ENCODE measurements at regions not wholly inside any gene's neighbourhood (a gene's known extent, or its start where the extent isn't known, plus 50 kb on each side); places are given as distances from the start of the nearest gene placed in this dataset.
"Not testable (repeated sequence)": the region's sequence is repeated elsewhere in the genome, so short reads cannot be mapped to it uniquely, and the experiment has no call there.

- Histone ChIP-seq H3K36me3 (ENCODE audit: control insufficient read depth in 4 of 4, insufficient read depth in 4 of 4, low read length in 4 of 4) (no peaks in the 10 kb centered on the region), H3K4me3 (no peak overlapping the region), H3K9ac (ENCODE audit: insufficient read depth in 1 of 2, low read length in 2 of 2) (no peak overlapping the region), H3K27me3 (ENCODE audit: control insufficient read depth in 3 of 3, insufficient read depth in 3 of 3, low read length in 2 of 3) (no peaks in the 10 kb centered on the region), H3K4me1 (ENCODE audit: control insufficient read depth in 5 of 5, insufficient read depth in 5 of 5, low read length in 5 of 5) (no peaks in the 10 kb centered on the region), H3K27ac (ENCODE audit: low read depth in 1 of 2, low read length in 1 of 2) (no peak overlapping the region), H3K9me3 (ENCODE audit: control insufficient read depth in 4 of 4, insufficient read depth in 3 of 4, low read length in 3 of 4) (no peaks in the 10 kb centered on the region)
- ATAC-seq (ENCODE audit: insufficient read depth, low FRiP score): no peak
- 96% methylated on average over 5 of the region's 5 CpGs for WGBS, 2 donors
- no peak for DNase-seq
- TF ChIP-seq, protein P1, sequence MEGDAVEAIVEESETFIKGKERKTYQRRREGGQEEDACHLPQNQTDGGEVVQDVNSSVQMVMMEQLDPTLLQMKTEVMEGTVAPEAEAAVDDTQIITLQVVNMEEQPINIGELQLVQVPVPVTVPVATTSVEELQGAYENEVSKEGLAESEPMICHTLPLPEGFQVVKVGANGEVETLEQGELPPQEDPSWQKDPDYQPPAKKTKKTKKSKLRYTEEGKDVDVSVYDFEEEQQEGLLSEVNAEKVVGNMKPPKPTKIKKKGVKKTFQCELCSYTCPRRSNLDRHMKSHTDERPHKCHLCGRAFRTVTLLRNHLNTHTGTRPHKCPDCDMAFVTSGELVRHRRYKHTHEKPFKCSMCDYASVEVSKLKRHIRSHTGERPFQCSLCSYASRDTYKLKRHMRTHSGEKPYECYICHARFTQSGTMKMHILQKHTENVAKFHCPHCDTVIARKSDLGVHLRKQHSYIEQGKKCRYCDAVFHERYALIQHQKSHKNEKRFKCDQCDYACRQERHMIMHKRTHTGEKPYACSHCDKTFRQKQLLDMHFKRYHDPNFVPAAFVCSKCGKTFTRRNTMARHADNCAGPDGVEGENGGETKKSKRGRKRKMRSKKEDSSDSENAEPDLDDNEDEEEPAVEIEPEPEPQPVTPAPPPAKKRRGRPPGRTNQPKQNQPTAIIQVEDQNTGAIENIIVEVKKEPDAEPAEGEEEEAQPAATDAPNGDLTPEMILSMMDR (IDR thresholded peaks at IDR 0.05; ENCODE audit: control extremely low read depth, extremely low read depth): no peak
Measured at GRCh38 chr13:44148159-44148914, 225.3 kb upstream of the SERP2 start.

GRCh38 chr13:44149231-44149630 is 224.4 kb upstream of the SERP2 start:
- not testable (repeated sequence) for H3K9me3 ChIP-seq (ENCODE audit: control insufficient read depth in 4 of 4, insufficient read depth in 3 of 4, low read length in 3 of 4); DNase-seq; H3K27ac ChIP-seq (ENCODE audit: low read depth in 1 of 2, low read length in 1 of 2); H3K9ac ChIP-seq (ENCODE audit: insufficient read depth in 1 of 2, low read length in 2 of 2); H3K27me3 ChIP-seq (ENCODE audit: control insufficient read depth in 3 of 3, insufficient read depth in 3 of 3, low read length in 2 of 3); H3K36me3 ChIP-seq (ENCODE audit: control insufficient read depth in 4 of 4, insufficient read depth in 4 of 4, low read length in 4 of 4); H3K4me3 ChIP-seq; H3K4me1 ChIP-seq (ENCODE audit: control insufficient read depth in 5 of 5, insufficient read depth in 5 of 5, low read length in 5 of 5); ATAC-seq (ENCODE audit: insufficient read depth, low FRiP score)
- 92 to 93% methylated on average over 3 of the region's 3 CpGs for WGBS, 2 donors

- Histone ChIP-seq H3K4me1 (ENCODE audit: control insufficient read depth in 5 of 5, insufficient read depth in 5 of 5, low read length in 5 of 5) (no peaks in the 10 kb centered on the region), H3K36me3 (ENCODE audit: control insufficient read depth in 4 of 4, insufficient read depth in 4 of 4, low read length in 4 of 4) (no peaks in the 10 kb centered on the region), H3K27ac (ENCODE audit: low read depth in 1 of 2, low read length in 1 of 2) (no peak overlapping the region), H3K4me3 (no peak overlapping the region), H3K9ac (ENCODE audit: insufficient read depth in 1 of 2, low read length in 2 of 2) (no peak overlapping the region), H3K27me3 (ENCODE audit: control insufficient read depth in 3 of 3, insufficient read depth in 3 of 3, low read length in 2 of 3) (no peaks in the 10 kb centered on the region), H3K9me3 (ENCODE audit: control insufficient read depth in 4 of 4, insufficient read depth in 3 of 4, low read length in 3 of 4) (no peaks in the 10 kb centered on the region)
- 96 to 98% methylated on average over 4 of the region's 4 CpGs for WGBS, 2 donors
- ATAC-seq (ENCODE audit: insufficient read depth, low FRiP score): no peak
- DNase-seq: no peak
- TF ChIP-seq, protein P1 (IDR thresholded peaks at IDR 0.05; ENCODE audit: control extremely low read depth, extremely low read depth): no peak
Measured at GRCh38 chr13:44149821-44150220, 223.8 kb upstream of the SERP2 start.

DNA sequence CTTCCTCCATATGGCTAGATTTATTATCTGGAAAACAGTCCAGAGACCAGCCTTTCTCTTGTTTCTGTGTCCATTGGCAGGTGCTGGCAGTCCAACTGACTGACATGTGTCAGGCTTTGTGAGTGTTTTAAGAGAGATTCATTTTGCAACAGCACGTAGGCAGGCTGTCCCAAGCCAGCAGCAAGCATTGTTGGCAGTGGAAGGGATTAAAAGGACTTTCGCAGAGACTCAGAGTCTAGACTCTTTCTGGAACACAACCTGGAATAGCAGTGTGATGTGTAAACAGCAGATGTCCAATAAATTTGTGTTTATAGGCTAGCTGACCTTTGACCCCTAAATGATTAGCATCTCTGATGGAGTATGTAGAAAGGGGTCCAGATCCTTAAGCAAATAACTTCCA is 222.2 kb upstream of the SERP2 start:
- no peak overlapping the region for H3K4me3 ChIP-seq
- ATAC-seq (ENCODE audit: insufficient read depth, low FRiP score) (no peak), DNase-seq (no peak)
- H3K9me3 ChIP-seq (ENCODE audit: control insufficient read depth in 4 of 4, insufficient read depth in 3 of 4, low read length in 3 of 4): no peaks in the 10 kb centered on the region
- no peak overlapping the region for H3K27ac ChIP-seq (ENCODE audit: low read depth in 1 of 2, low read length in 1 of 2)
- no peak overlapping the region for H3K9ac ChIP-seq (ENCODE audit: insufficient read depth in 1 of 2, low read length in 2 of 2)
- no peaks in the 10 kb centered on the region for H3K36me3 ChIP-seq (ENCODE audit: control insufficient read depth in 4 of 4, insufficient read depth in 4 of 4, low read length in 4 of 4)
- TF ChIP-seq, protein P1 (IDR thresholded peaks at IDR 0.05; ENCODE audit: control extremely low read depth, extremely low read depth): no peak
- 87 to 91% methylated on average over 2 of the region's 2 CpGs for WGBS, 2 donors
- peaks cover 0 to 12% (median 5%) of the 10 kb centered on the region in 5 donors for H3K4me1 ChIP-seq (ENCODE audit: control insufficient read depth in 5 of 5, insufficient read depth in 5 of 5, low read length in 5 of 5)
- H3K27me3 ChIP-seq (ENCODE audit: control insufficient read depth in 3 of 3, insufficient read depth in 3 of 3, low read length in 2 of 3): no peaks in the 10 kb centered on the region
